ENCODE measurements at regions not wholly inside any gene's neighbourhood (a gene's known extent, or its start where the extent isn't known, plus 50 kb on each side); places are given as distances from the start of the nearest gene placed in this dataset.
"Not testable (repeated sequence)": the region's sequence is repeated elsewhere in the genome, so short reads cannot be mapped to it uniquely, and the experiment has no call there.

DNA sequence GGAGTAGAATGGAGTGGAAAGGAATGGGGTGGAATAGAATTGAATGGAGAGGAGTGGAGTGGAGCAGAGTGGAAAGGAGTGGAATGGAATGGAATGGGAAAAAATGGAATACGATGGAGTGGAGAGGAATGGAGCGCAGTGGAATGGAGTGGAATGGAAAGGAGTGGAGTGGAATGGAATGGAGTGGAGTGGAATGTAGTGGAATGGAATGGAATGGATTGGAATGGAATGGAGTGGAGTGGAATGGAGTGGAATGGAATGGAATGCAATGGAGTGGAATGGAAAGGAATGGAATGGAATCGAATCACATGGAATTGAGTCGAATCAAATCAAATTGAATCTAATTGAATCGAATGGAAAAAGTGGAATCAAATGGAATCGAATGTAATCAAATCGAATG is 1016.1 kb downstream of the CDY1 start:
- DNase-seq (ENCODE audit: low read depth in 3 of 3): no peak

DNA sequence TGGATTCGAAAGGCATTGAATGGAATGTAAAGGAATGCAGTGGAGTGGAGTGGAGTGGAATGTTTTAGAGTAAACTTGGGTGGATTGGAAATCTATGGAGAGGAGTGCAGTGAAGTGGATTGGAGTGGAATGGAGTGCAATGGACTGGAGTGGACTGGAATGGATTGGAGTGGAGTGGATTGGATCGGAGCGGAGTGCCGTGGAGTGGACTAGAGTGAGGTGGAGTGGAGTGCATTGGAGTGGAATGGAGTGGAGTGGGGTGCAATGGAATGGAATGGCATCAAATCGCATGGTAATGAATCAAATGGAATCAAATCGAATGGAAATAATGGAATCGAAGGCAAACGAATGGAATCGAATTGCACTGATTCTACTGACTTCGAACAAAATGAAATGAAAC is 1023.9 kb downstream of the CDY1 start:
- not testable (repeated sequence) for DNase-seq (ENCODE audit: low read depth in 3 of 3)

DNA sequence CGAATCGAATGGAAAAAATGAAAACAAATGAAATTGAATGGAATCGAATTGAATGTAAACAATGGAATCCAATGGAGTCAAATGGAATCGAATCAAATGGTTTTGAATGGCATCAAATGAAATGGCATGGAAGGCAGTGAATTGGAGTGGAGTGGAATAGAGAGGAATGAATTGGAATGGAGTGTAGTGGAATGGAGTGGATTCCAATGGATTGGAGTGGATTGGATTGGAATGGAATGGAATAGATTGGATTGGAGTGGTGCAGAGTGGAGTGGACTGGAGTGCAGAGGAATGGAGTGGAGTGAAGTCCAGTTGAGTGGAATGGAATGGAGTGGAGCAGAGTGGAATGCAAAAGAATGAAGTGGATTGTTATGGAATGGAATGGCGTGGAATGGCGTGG is 1026.3 kb downstream of the CDY1 start:
- DNase-seq (ENCODE audit: low read depth in 3 of 3): not testable (repeated sequence)

DNA sequence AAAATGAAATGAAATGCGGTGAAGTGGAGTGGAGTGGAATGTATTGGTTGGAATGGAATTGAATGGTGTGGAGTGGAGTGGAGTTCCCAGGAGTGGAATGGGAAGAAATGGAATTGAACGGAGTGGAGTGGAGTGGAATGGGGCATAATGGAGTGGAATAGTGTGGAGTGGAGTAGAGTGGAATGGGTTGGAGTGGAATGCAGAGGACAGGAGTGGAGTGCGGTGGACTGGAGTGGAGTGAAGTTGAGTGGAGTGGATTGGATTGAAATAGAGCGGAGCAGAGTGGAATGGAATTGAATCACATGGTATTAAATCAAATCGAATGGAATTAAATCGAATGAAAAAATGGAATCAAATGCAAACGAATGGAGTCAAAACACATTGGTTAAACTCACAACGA is 1042.3 kb downstream of the CDY1 start:
- not testable (repeated sequence) for DNase-seq (ENCODE audit: low read depth in 3 of 3)

DNA sequence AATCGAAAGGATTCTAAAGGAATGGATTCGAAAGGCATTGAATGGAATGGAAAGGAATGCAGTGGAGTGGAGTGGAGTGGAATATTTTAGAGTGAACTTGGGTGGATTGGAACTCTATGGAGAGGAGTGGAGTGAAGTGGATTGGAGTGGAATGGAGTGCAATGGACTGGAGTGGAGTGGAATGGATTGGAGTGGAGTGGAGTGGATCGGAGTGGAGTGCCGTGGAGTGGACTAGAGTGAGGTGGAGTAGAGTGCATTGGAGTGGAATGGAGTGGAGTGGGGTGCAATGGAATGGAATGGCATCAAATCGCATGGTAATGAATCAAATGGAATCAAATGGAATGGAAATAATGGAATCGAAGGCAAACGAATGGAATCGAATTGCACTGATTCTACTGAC is 1044.8 kb downstream of the CDY1 start:
- DNase-seq (ENCODE audit: low read depth in 3 of 3): not testable (repeated sequence)

DNA sequence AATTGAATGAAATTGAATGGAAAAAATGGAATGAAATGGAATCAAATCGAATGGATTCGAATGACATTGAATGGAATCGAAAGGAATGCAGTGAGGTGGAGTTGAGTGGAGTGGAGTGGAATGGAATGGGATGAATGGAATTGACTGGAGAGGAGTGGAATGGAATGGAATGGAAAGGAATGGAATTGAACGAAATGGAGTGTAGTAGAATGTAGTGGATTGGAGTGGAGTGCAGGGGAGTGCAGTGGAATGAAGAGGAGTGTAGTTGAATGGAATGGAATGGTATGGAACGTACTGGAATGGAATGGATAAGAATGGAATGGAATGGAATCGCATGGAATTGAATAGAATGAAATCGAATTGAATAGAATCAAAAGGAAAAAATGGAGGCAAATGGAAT is 1047.3 kb downstream of the CDY1 start:
- not testable (repeated sequence) for DNase-seq (ENCODE audit: low read depth in 3 of 3)

DNA sequence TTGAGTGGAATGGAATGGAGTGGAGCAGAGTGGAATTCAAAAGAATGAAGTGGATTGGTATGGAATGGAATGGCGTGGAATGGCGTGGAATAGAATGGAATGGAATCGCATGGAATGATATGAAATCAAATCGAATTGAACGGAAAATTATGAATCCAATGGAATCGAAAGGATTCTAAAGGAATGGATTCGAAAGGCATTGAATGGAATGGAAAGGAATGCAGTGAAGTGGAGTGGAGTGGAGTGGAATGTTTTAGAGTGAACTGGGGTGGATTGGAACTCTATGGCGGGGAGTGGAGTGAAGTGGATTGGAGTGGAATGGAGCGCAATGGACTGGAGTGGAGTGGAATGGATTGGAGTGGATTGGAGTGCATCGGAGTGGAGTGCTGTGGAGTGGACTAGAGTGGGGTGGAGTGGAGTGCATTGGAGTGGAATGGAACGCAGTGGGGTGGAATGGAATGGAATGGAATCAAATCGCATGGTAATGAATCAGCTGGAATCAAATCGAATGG is 1048.5 kb downstream of the CDY1 start:
- peak in 1 of 3 experiments; percentile 2 for DNase-seq (ENCODE audit: low read depth in 3 of 3)

DNA sequence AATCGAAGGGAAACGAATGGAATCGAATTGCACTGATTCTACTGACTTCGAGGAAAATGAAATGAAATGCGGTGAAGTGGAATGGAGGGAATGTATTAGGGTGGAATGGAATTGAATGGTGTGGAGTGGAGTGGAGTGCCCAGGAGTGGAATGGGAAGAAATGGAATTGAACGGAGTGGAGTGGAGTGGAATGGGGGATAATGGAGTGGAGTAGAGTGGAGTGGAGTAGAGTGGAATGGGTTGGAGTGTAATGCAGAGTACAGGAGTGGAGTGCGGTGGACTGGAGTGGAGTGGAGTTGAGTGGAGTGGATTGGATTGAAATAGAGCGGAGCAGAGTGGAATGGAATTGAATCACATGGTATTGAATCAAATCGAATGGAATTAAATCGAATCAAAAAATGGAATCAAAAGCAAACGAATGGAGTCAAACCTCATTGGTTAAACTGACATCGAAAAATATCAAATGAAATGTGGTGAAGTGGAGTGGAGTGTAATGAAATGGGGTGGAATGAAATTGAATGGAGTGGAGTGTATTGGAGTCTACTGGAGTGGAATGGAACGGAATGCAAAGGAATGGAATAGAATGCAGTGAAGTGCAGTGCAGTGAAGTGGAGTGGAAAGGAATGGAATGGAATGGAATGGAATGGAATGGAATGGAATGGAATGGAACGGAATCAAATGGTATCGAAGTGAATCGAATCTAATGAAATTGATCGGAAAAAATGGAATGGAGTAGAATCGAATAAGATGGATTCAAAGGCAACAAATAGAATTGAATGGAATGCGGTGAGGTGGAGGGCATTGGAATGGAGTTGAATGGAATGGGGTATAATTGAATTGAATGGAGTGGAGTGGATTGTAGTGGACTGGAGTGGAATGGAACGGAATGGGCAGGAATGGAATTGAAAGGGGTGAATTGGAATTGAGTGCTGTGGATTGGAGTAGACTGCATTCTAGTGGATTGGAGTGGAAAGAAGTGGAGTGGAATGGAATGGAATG is 1049.3 kb downstream of the CDY1 start:
- DNase-seq (ENCODE audit: low read depth in 3 of 3): peak in 1 of 3 experiments; percentile 9
